H1 (cell line): ENCODE measurements at regions not wholly inside any gene's neighbourhood (a gene's known extent, or its start where the extent isn't known, plus 50 kb on each side); places are given as distances from the start of the nearest gene placed in this dataset.

Source experiments
- CEBPB ChIP-seq: IDR thresholded peaks from 2 replicates; pipeline ENCODE4 v1.6.1; 2012; ENCODE audit warnings: low read depth, low read length
- HDAC6 ChIP-seq: IDR thresholded peaks from one replicate; pipeline ENCODE4 v1.7.1; 2012; ENCODE audit warnings: low read depth, mild to moderate bottlenecking, inconsistent platforms, low read length, moderate library complexity
- POLR2AphosphoS5 ChIP-seq: IDR thresholded peaks from 2 replicates; pipeline ENCODE4 v1.6.1; 2011; ENCODE audit warnings: low read depth, low read length
- SP1 ChIP-seq: IDR thresholded peaks from 2 replicates; pipeline ENCODE4 v1.6.1; 2011; ENCODE audit warnings: low read depth, low read length
- USF2 ChIP-seq: IDR thresholded peaks from 2 replicates; pipeline ENCODE4 v1.6.1; 2011; ENCODE audit warnings: low read length, improper control_type of control experiment

GRCh38 chr5:163190283-163190682 lies 247.1 kb upstream of the CCNG1 start (continued):
- TF ChIP-seq HDAC6 = no peak
- TF ChIP-seq USF2 = no peak
- TF ChIP-seq SP1 = no peak
- no peak for TF ChIP-seq POLR2AphosphoS5
- no peak for TF ChIP-seq CEBPB
